NCI-H2171 (cell line): ENCODE measurements at regions not wholly inside any gene's neighbourhood (a gene's known extent, or its start where the extent isn't known, plus 50 kb on each side); places are given as distances from the start of the nearest gene placed in this dataset.

ENCODE experiments used
- DNase-seq: peaks from one replicate; lab custom pipeline; 2025; lab: John Stamatoyannopoulos, UW

GRCh38 chr1:177789956-177790355 lies 179.9 kb downstream of the SEC16B start:
- DNase-seq, result no peak

GRCh38 chr1:177786176-177786745 lies 183.6 kb downstream of the SEC16B start:
- DNase-seq, result no peak

- no peak for DNase-seq
These were observed 184.9 kb downstream of the SEC16B start for GRCh38 chr1:177784936-177785335.

GRCh38 chr1:177784409-177784808 lies 185.4 kb downstream of the SEC16B start:
- no peak for DNase-seq

GRCh38 chr1:177783051-177783450 lies 186.8 kb downstream of the SEC16B start:
- DNase-seq, result no peak

GRCh38 chr1:177780096-177780700 lies 189.7 kb downstream of the SEC16B start:
- no peak for DNase-seq

- no peak for DNase-seq
These were observed 190.5 kb downstream of the SEC16B start for GRCh38 chr1:177779166-177779965.

- DNase-seq, result no peak
These were observed 193.9 kb downstream of the SEC16B start for GRCh38 chr1:177775924-177776323.

GRCh38 chr1:177772386-177772960 lies 197.4 kb downstream of the SEC16B start:
- DNase-seq, result no peak

GRCh38 chr1:177771688-177772087 lies 198.2 kb downstream of the SEC16B start:
- DNase-seq, result no peak

- DNase-seq, result no peak
These were observed 199.8 kb downstream of the SEC16B start for GRCh38 chr1:177770096-177770495.

- no peak for DNase-seq
These were observed 213.9 kb downstream of the SEC16B start for GRCh38 chr1:177755851-177756560.

GRCh38 chr1:177754603-177755002 lies 215.3 kb downstream of the SEC16B start:
- no peak for DNase-seq

GRCh38 chr1:177753655-177754054 lies 216.2 kb downstream of the SEC16B start:
- no peak for DNase-seq

- DNase-seq, result no peak
These were observed 221.6 kb downstream of the SEC16B start for GRCh38 chr1:177748080-177748801.

- no peak for DNase-seq
These were observed 223.7 kb downstream of the SEC16B start for GRCh38 chr1:177746155-177746554.

- DNase-seq, result no peak
These were observed 225.0 kb downstream of the SEC16B start for GRCh38 chr1:177744906-177745305.

- DNase-seq, result no peak
These were observed 228.4 kb downstream of the SEC16B start for GRCh38 chr1:177741476-177741875.

- no peak for DNase-seq
These were observed 230.1 kb downstream of the SEC16B start for GRCh38 chr1:177739780-177740179.

GRCh38 chr1:177737456-177737855 lies 232.4 kb downstream of the SEC16B start:
- DNase-seq, result no peak

GRCh38 chr1:177732178-177732577 lies 237.7 kb downstream of the SEC16B start:
- no peak for DNase-seq

GRCh38 chr1:177729646-177730045 lies 240.2 kb downstream of the SEC16B start:
- DNase-seq, result no peak
